CD4-positive, alpha-beta T cell treated with Interleukin-4 for 1 hour (primary cell): ENCODE measurements at regions not wholly inside any gene's neighbourhood (a gene's known extent, or its start where the extent isn't known, plus 50 kb on each side); places are given as distances from the start of the nearest gene placed in this dataset.

Source experiments
- DNase-seq, 2 donors: peaks; one replicate each; pipeline ENCODE4 v3.0.0-alpha.2; 2020 to 2022

DNA sequence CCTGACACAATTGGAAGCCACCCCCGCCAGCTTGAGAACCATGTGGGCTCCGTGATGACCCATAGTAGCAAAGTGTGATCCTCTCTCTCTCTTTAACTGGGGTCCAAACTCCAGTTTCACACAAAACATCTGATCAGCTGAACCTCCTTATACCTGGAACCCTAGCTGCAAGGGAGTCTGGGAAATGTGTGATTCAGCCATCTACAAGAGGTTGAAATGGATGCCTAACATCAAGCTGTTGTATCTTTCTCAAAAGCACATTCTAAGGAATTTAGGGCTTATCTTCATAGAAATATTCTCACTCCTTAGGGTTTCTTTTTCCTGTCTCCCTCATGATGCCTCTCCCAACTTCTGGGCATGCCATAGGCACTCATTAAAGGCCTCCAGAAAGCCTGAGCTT, 126.0 kb downstream of the BCOR start:
- DNase-seq, result no peak

GRCh38 chrX:39972340-39972739, 125.4 kb downstream of the BCOR start:
- no peak for DNase-seq

- DNase-seq, result no peak
Measured at GRCh38 chrX:39973810-39974209, 123.9 kb downstream of the BCOR start.

DNA sequence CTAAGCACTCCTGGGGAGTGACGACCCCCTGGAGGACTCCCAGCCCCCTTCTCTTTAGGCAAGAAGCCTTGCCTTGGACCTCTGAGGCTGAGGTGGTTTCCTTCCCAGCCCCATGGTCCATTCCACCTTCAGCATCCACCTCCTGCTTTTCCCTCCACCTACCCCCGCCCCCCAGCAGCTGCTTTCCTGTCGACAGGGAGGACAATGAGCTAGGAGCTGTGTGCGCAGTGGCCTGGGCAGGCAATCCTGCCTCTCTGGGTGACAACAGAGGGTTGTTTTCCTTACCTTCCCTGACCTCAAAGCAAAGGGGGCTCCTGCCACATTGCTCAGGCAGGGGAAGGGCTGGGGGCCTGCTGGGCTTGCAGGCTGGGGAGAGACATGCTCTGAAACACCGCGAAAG, 123.5 kb downstream of the BCOR start:
- DNase-seq, result no peak

GRCh38 chrX:39975101-39975925, 122.4 kb downstream of the BCOR start:
- no peak for DNase-seq

- no peak for DNase-seq
Measured at GRCh38 chrX:39981946-39982345, 115.8 kb downstream of the BCOR start.

DNA sequence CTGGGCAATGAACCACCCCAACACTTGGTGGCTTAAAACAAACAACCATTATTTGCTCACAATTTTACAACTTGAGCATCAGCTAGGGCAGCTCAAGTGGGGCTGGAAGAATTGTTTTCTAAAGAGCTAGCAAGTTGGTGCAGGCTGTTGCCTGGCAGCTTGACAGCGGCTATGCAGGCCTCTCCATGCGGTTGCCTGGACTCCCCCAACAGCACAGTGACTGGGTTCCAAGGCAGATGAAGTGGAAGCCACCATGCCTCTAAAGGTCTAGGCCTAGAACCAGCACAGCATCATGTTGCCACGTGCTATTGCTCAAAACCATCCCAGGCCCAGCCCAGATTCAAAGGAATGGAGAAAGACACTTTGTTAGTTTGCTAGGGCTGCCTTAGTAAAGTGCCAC, 114.8 kb downstream of the BCOR start:
- no peak for DNase-seq

DNA sequence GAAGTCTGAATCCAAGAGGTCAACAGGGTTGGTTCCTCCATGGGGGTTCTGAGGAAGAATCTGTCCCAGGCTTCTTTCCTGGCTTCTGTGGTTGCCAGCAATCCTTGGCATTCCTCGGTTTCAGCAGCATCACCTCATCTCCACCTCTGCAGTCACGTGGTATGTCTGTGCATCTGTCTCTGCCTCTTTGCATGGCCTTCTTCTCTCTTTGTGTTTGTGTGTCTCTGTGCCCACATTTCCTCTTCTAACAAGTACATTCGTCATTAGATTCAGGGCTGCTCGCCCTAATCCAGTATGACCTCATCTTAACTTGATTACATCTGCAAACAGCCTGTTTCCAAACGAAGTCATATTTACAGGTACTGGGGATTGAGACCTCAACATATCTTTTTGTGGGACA, 114.0 kb downstream of the BCOR start:
- DNase-seq, result no peak

- no peak for DNase-seq
Measured at GRCh38 chrX:39984191-39984956, 113.4 kb downstream of the BCOR start.

DNA sequence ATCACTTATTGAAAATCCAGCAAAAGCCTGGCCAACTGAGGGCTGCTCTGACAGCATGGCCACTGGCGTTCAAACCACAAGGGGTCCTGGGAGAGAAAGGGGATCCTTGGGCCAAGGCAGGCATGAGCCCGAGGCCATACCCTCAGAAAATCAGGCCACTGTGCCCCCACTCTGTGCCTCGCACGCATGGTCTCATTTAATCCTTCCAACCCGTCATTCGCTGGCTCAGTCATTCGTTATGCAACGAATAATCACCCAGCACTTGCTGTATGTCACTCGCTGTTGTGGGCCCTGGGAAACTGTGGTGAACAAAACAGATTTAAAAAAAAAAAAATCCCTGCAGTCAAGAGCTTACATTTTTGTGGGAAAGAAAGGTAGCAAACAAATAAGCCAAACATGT, 112.7 kb downstream of the BCOR start:
- DNase-seq, result no peak

DNA sequence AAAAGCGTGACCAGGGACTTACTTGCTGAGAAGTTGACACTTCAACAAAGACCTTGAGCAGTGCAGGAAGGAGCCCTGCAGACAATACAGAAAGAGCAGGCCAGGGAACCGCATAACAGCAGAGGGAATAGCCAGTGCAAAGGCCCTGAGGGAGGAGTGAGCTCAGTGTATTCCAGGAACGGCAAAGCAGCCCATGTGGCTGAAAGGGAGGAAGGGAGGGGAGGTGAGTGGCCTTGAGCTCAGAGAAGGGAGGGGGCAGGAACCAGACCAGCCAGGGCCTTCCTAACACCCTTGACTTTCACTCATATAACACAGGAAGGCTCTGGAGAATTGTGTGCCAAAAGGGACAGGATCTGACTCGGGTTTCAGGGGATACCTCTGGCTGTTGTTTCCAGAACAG, 112.2 kb downstream of the BCOR start:
- no peak for DNase-seq

DNA sequence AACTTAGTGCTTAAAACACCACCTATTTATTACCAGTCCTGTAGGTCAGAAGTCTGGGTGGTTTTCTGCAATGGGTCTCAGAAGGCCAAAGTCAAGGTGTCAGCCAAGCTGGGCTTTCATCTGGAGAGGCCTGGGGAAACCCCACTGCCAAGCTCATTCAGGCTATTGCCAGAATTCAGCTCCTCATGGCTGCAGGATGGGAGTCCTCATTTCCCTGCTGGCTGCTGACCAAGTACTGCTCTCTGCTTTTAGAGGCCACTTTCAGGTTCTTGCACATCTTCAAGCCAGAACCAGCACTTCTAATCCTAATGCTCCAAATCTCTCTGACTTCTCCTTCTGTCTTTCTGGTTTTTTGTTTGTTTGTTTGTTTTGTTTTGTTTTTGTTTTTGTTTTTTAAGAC, 109.3 kb downstream of the BCOR start:
- no peak for DNase-seq

DNA sequence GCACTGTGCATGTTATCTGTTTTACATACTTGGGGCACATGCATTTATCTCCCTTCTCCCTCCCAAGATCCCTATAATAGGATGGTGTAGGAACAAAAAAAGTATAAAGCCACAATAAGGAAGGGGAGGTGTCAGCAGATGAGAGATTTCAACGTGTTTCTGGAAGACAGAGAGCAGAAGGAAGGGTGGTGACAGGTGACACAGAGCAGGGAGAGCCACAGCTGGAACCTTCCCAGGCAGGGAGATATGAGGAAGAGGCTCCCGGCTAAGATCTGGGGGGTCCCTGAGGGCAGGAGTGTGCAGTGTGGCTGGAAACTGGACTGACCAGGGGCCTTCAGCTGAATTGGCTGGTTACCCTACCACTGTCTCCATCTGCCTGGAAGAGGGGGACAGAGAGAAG, 107.4 kb downstream of the BCOR start:
- DNase-seq, result no peak

DNA sequence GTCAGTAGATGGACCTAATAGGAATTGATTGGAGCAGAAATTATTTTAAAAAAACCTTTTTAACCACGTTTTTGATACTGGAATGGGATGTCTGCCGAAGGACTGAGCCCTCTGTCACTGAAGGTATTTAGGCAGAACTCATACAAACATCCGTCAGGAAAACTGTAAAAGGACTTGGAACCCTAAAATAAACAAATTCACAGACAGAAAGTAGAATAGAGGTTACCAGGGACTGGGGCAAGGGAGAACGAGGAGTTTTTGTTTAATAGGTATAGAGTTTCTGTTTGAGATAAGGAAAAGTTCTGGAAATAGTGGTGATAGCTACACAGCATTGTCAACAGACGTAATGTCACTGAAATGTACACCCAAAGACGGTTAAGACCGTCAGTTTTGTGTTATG, 105.5 kb downstream of the BCOR start:
- no peak for DNase-seq

- DNase-seq, result no peak
Measured at GRCh38 chrX:39995457-39995856, 102.3 kb downstream of the BCOR start.

DNA sequence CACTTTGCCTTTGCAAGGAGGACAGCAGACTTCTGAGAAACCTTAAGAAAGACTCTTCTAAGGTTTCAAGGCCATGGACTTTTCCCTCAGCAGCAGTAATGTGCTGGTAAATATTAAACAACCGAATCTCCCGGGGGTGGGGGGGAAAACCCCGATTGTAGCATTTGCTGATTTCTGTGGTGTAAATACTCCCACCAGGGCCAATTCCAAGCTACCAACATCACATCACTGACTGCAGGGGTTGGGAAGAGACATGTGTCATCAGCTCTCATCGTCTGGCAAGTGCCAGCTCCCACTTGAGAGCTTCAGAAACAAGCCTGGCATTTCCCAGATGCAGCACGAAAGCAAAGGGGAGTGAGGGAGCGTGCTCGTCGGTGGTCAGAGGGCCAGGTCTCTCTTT, 101.2 kb downstream of the BCOR start:
- no peak for DNase-seq

DNA sequence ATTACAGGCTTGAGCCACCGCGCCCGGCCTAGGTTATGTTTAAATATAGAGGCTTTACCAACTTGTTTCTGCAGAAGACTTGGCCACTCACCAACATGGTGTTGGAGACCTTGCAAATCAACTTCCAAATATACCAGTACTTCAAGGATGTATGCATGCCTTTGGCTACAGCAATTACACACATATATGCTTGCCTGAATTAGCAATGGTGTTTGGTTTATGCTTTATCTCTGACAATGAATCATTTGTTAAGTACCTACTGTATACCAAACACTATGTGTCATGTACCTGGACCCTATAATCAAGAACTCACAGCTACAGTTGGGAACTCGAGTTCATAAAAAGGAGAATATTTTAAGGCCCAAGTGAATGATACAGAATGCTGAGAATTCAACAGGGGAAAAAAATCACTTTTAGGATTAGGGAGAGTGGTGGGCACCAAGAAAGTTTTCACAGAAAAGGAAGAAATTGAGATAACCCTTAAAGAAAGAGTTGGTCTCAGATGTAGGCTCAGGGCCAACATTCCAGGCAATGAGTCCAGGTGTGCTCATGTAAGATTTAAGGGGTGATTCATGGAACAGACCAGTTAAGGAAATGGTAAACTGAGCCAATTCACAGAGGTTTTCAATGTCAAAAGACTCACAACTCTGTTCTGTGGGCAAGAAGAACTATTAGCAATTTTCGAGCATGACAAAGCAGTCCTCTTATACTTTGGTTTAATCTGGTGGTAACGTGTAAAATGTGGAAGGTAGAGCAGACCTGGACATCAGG, 98.9 kb downstream of the BCOR start:
- no peak for DNase-seq
